Esophagus squamous epithelium (tissue), 5 donors: ENCODE measurements at regions not wholly inside any gene's neighbourhood (a gene's known extent, or its start where the extent isn't known, plus 50 kb on each side); places are given as distances from the start of the nearest gene placed in this dataset.
A peak's percentile ranks its signal among the peaks of the same experiment; 100 is the strongest.

Experiments used
- DNase-seq: peaks from one replicate; lab custom pipeline; 2025; lab: John Stamatoyannopoulos, UW
- H3K27ac ChIP-seq, 4 donors: fragments of 200-600 bp; sonication (generic); one replicate each; pipeline ENCODE4 v1.5.1; 2016 to 2019; ENCODE audit warnings: mild to moderate bottlenecking in 1 of 4
- H3K27me3 ChIP-seq, 4 donors: fragments of 200-600 bp; sonication (generic); 1 replicate in 3 of 4; 2 replicates in 1 of 4; pipeline versions ENCODE4 v1.5.1 to v1.6.0; 2017 to 2021; ENCODE audit warnings: antibody characterized with exemption in 1 of 4
- H3K36me3 ChIP-seq, 3 donors: fragments of 200-600 bp; sonication (generic); one replicate each; pipeline ENCODE4 v1.5.1; 2016 to 2019
- H3K4me1 ChIP-seq, 3 donors: fragments of 200-600 bp; sonication (generic); one replicate each; pipeline ENCODE4 v1.5.1; 2017 to 2019
- H3K4me3 ChIP-seq, 4 donors: fragments of 200-600 bp; sonication (generic); 1 replicate in 3 of 4; 2 replicates in 1 of 4; pipeline ENCODE4 v1.5.1; 2016 to 2019; ENCODE audit warnings: mild to moderate bottlenecking in 2 of 4, moderate library complexity in 1 of 4
- H3K9me3 ChIP-seq, 3 donors: fragments of 200-600 bp; sonication (generic); one replicate each; pipeline ENCODE4 v1.5.1; 2016 to 2019
- POLR2A ChIP-seq, 4 donors: fragments of 450-650 bp; IDR thresholded peaks; one replicate each; pipeline ENCODE4 v1.6.1; 2017; ENCODE audit warnings: antibody characterized with exemption in 4 of 4, mild to moderate bottlenecking in 4 of 4, moderate library complexity in 3 of 4
- WGBS, 2 donors: methylation state at CpG; one replicate each; pipeline ENCODE4 v1.1.5; 2018; 5-methylcytosine and 5-hydroxymethylcytosine counted together
- intact Hi-C: fragments of 100-400 bp; cut with DNase I; formaldehyde crosslinking; loops from one replicate; pipeline ENCODE4 v1.15.0; 2022
- TF ChIP-seq, protein P1 (sequence below), 6 experiments: fragments of 450-650 bp in 4 of 6; fragments of 200-600 bp in 2 of 6; sonication (generic) in 2 of 6; IDR thresholded peaks; one replicate each; pipeline ENCODE4 v1.5.1; 2016 to 2019; ENCODE audit warnings: antibody characterized with exemption in 6 of 6, mild to moderate bottlenecking in 4 of 6, moderate library complexity in 4 of 6
- donor health status: DM: yes; HTN: yes; CAD: no.

DNA sequence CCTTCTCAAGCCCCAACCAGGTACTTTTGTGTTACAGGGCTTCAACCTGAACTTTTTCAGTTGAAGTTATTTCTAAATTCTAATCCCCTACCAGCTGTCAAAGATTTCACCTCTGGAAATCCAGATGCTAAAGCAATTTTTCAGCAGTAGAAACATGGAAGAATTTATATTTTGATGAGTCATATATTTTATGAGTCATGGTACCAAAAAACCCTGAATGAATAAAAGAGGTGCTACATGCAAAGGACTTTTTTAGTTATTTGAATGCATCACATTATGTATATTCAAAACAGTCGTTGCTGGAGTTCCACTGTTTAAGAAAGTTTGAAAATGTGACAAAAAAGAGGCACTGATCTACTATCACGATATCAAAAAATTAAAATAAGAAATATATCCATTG, 96.0 kb upstream of the ZNF385D start:
- Histone ChIP-seq H3K27me3 (no peaks in the 10 kb centered on the region), H3K27ac (no peak overlapping the region), H3K36me3 (no peaks in the 10 kb centered on the region), H3K9me3 (no peaks in the 10 kb centered on the region), H3K4me3 (no peak overlapping the region), H3K4me1 (no peaks in the 10 kb centered on the region)
- DNase-seq = no peak
- TF ChIP-seq, protein P1, sequence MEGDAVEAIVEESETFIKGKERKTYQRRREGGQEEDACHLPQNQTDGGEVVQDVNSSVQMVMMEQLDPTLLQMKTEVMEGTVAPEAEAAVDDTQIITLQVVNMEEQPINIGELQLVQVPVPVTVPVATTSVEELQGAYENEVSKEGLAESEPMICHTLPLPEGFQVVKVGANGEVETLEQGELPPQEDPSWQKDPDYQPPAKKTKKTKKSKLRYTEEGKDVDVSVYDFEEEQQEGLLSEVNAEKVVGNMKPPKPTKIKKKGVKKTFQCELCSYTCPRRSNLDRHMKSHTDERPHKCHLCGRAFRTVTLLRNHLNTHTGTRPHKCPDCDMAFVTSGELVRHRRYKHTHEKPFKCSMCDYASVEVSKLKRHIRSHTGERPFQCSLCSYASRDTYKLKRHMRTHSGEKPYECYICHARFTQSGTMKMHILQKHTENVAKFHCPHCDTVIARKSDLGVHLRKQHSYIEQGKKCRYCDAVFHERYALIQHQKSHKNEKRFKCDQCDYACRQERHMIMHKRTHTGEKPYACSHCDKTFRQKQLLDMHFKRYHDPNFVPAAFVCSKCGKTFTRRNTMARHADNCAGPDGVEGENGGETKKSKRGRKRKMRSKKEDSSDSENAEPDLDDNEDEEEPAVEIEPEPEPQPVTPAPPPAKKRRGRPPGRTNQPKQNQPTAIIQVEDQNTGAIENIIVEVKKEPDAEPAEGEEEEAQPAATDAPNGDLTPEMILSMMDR (IDR thresholded peaks at IDR 0.05) = no peak
- TF ChIP-seq POLR2A (IDR thresholded peaks at IDR 0.05) = no peak
- intact Hi-C loops = no loop called here
- WGBS, 2 donors = 54 to 58% methylated on average over 2 of the region's 2 CpGs

DNA sequence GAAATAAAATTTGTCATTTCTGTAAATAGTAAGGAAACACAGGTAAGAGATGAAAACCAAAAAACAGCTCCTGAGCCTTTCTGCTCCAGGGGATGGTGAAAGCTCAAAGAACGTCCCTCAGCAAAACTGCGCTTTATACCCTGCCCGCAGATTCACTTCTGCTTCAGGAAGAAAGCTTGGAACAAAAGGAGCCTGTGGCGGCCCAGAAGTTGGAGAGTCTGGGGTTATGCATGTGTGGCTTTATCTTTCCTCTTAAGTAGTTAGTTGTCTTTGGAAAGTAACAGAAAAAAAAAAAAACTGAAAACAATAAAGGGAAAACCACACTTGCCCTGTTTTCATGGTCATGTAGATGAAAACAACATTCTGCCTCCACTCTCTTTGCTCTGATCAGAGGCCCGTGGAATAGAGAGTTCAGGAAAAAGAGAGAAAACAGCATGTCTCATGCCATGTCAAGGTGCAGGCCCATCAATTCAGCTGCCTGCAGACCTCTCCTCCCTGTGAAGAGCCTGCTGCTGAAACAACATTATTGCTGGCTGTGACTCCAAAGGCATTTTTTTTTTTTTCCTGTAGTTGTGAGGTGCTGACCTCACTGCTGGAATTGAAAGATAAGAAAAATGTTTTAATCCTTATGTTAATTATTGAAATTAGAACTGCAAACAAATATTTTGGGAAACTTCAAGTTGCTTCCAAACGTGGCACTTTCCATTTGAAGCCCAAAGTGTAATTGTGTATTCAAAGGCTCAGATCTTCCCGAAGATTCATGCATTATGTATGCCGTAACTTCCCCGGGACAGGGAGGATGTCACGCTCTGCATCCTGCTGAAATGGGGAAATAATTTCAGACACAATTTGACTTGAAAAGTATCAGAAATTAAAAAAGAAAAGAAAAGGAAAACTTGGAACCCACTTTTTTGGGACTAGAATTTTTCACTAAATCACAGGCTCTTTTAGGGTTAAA, 108.4 kb upstream of the ZNF385D start:
- Histone ChIP-seq H3K27me3 (no peaks in the 10 kb centered on the region), H3K36me3 (no peaks in the 10 kb centered on the region), H3K4me3 (no peak overlapping the region), H3K27ac (no peak overlapping the region), H3K4me1 (no peaks in the 10 kb centered on the region), H3K9me3 (no peaks in the 10 kb centered on the region)
- intact Hi-C loops = no loop called here
- TF ChIP-seq, protein P1 (IDR thresholded peaks at IDR 0.05) = no peak
- TF ChIP-seq POLR2A (IDR thresholded peaks at IDR 0.05) = no peak
- 53 to 62% methylated on average over 10 of the region's 10 CpGs for WGBS, 2 donors
- no peak for DNase-seq

DNA sequence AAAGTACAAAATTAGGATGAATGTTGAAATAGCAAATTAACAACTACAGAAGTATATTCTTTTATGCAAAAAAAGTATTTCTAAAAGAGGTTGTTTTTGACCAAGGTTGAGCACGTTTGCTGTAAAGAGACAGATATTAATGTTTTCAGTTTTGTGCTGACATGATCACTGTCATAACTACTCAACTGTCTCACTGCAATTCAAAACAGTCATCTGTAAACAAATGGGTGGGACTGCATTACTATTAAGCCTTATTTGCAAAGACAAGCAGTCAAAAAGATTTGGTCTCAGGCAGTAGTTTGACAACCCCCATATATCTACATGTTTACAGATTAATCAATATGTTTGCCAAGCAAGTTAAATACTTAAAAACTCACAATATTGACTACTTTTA, 109.1 kb upstream of the ZNF385D start:
- Histone ChIP-seq H3K4me1 (no peaks in the 10 kb centered on the region), H3K27ac (no peak overlapping the region), H3K4me3 (no peak overlapping the region), H3K27me3 (no peaks in the 10 kb centered on the region), H3K9me3 (no peaks in the 10 kb centered on the region), H3K36me3 (no peaks in the 10 kb centered on the region)
- TF ChIP-seq, protein P1 (IDR thresholded peaks at IDR 0.05) = no peak
- no peak for TF ChIP-seq POLR2A (IDR thresholded peaks at IDR 0.05)
- 24 to 37% methylated on average over 1 of the region's 1 CpG for WGBS, 2 donors
- DNase-seq = no peak
- intact Hi-C loops = no loop called here

DNA sequence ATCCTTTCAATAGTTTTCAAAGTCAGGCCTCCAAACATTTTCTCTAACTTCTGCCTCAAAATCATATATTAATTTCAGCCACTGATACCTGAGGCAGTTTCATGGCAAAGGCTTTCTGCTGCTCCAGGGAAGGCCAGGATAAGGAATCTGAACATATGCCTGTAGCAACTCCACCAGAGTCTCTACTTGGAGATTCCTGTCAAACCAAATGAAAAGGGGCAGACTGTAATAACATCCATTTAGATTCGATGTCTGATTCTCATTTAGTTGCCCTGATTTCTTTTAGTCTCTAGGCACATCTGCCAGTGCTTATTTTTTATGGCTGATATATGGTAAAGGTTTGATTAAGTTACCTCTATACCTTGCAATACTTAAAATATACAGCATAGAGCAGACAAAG, 109.6 kb upstream of the ZNF385D start:
- intact Hi-C loops = no loop called here
- 44 to 67% methylated on average over 1 of the region's 1 CpG for WGBS, 2 donors
- Histone ChIP-seq H3K4me3 (no peak overlapping the region), H3K36me3 (no peaks in the 10 kb centered on the region), H3K27ac (no peak overlapping the region), H3K27me3 (no peaks in the 10 kb centered on the region), H3K9me3 (no peaks in the 10 kb centered on the region), H3K4me1 (no peaks in the 10 kb centered on the region)
- TF ChIP-seq, protein P1 (IDR thresholded peaks at IDR 0.05) = no peak
- no peak for TF ChIP-seq POLR2A (IDR thresholded peaks at IDR 0.05)
- DNase-seq = no peak

DNA sequence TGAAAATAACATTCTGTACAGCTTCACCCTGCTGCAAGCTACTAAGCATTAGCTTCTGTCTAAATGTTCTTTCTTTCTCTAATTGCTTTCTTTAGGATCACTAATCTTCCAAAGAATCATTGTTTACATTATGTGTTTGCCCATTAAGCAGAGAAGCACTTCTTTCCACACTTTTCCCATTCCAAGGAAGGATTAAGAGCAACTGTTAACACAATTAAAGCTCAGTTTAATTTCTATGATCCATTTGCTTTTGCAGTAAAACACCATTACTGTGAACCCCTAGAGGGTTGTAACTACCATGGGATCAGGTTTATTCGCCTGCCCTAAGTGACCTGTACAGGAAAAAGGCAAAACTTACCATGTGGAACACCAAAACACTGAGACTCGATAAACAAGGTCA, 125.8 kb upstream of the ZNF385D start:
- DNase-seq = no peak
- Histone ChIP-seq H3K4me3 (no peak overlapping the region), H3K27me3 (no peaks in the 10 kb centered on the region), H3K27ac (peak overlapping the region in 1 of 4 donors; percentile 16), H3K9me3 (no peaks in the 10 kb centered on the region), H3K4me1 (no peaks in the 10 kb centered on the region), H3K36me3 (no peaks in the 10 kb centered on the region)
- 32 to 59% methylated on average over 2 of the region's 2 CpGs for WGBS, 2 donors
- TF ChIP-seq POLR2A (IDR thresholded peaks at IDR 0.05) = no peak
- TF ChIP-seq, protein P1 (IDR thresholded peaks at IDR 0.05) = no peak
- intact Hi-C loops = no loop called here
